ENCODE measurements at regions not wholly inside any gene's neighbourhood (a gene's known extent, or its start where the extent isn't known, plus 50 kb on each side); places are given as distances from the start of the nearest gene placed in this dataset.

DNA sequence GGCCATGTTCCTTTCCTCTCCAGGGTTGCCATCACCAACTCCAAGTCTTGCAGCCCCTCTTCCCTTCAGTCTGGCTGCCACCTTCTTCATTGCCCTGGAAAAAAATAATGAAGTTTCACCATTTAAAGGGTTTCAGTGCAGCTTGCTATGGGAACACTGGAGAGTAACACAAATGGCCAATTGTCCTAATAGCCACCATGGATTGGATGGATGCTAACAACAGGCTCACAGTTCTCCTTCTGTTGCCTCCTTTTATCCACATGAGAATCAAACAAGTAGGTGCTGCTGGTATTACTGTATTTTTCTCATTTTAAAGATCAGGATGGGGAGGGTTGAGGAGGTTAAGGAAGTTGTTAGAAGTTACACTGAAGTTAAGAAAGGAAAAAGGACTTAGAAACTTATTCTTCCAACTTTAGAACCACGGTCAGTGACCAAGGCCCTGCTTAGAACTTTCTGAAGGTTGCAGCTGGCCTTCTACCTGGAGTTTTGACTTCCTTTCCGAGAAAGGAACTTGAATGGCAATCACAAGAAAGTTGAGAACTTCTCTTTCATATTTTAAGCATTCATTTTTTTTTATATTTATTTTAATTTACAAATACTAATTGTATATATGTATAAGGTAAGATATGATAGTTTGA is 198.0 kb upstream of the MAF start:
- POLR2A ChIA-PET: interaction anchor here (0.6 kb wide), 1 partner anchor 1130 kb away, joined by 4 read pairs; no protein-coding TSS in a partner anchor
- no TSS peak for BruUV-seq (replicated peaks)
- H3K4me1 Mint-ChIP-seq (ENCODE audit: low read depth, unreplicated experiment): no peaks in the 10 kb centered on the region
- intact Hi-C loops (cut with micrococcal nuclease; ENCODE audit: unreplicated experiment): no loop called here
- Histone ChIP-seq H3K36me3 (ENCODE audit: control insufficient read depth, insufficient read depth, low read length) (no peaks in the 10 kb centered on the region), H3K4me1 (no peaks in the 10 kb centered on the region), H3K4me3 (ENCODE audit: low read depth, low read length) (no peak overlapping the region), H3K9me3 (no peaks in the 10 kb centered on the region), H3K27me3 (replicated peaks; ENCODE audit: control insufficient read depth, insufficient read depth, low read length) (no peaks in the 10 kb centered on the region)
- H3K27ac Mint-ChIP-seq (ENCODE audit: unreplicated experiment): no peak overlapping the region
- no peaks in the 10 kb centered on the region for H3K9me3 Mint-ChIP-seq (ENCODE audit: unreplicated experiment)
- no peaks in the 10 kb centered on the region for H3K36me3 Mint-ChIP-seq (ENCODE audit: insufficient read depth, unreplicated experiment)
- no peak overlapping the region for H3K4me3 Mint-ChIP-seq (ENCODE audit: unreplicated experiment)
- no peak for DNase-seq
- no peaks in the 10 kb centered on the region for H3K27me3 Mint-ChIP-seq (ENCODE audit: insufficient read depth, unreplicated experiment)
- TF ChIP-seq, protein P1, sequence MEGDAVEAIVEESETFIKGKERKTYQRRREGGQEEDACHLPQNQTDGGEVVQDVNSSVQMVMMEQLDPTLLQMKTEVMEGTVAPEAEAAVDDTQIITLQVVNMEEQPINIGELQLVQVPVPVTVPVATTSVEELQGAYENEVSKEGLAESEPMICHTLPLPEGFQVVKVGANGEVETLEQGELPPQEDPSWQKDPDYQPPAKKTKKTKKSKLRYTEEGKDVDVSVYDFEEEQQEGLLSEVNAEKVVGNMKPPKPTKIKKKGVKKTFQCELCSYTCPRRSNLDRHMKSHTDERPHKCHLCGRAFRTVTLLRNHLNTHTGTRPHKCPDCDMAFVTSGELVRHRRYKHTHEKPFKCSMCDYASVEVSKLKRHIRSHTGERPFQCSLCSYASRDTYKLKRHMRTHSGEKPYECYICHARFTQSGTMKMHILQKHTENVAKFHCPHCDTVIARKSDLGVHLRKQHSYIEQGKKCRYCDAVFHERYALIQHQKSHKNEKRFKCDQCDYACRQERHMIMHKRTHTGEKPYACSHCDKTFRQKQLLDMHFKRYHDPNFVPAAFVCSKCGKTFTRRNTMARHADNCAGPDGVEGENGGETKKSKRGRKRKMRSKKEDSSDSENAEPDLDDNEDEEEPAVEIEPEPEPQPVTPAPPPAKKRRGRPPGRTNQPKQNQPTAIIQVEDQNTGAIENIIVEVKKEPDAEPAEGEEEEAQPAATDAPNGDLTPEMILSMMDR (IDR thresholded peaks at IDR 0.05; ENCODE audit: insufficient read depth in 1 of 2, low read depth in 1 of 2, low read length in 1 of 2, severe bottlenecking in 1 of 2, unreplicated experiment in 1 of 2): no peak
- CTCF ChIA-PET: interaction anchor here (0.6 kb wide), 1 partner anchor 10 kb away, joined by 3 read pairs; no protein-coding TSS in a partner anchor

DNA sequence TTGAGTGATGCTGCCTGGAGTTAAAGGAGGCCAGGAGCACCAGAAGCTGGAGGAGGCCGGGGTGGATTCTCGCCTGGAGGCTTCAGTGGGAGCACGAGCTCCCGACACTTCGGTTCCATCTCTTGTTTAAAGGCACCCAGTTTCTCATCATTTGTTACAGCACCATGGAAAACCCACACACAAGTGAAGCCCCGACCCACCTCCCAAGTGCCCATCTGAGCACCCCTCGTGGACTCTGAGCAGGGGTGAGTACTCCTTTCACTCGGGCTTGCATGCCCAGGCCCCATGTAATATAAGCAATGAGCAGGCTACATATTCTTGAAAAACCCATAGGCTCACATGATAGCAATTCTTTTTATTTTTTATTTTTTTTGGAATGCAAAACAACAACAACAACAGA is 196.9 kb upstream of the MAF start:
- H3K4me1 Mint-ChIP-seq (ENCODE audit: low read depth, unreplicated experiment): no peaks in the 10 kb centered on the region
- H3K9me3 ChIP-seq: no peaks in the 10 kb centered on the region
- no peaks in the 10 kb centered on the region for H3K27me3 ChIP-seq (replicated peaks; ENCODE audit: control insufficient read depth, insufficient read depth, low read length)
- no peak overlapping the region for H3K4me3 Mint-ChIP-seq (ENCODE audit: unreplicated experiment)
- no peak overlapping the region for H3K27ac Mint-ChIP-seq (ENCODE audit: unreplicated experiment)
- H3K4me1 ChIP-seq: no peaks in the 10 kb centered on the region
- BruUV-seq (replicated peaks): no TSS peak
- no peak for DNase-seq
- ChIA-PET CTCF (interaction anchor here (0.6 kb wide), 1 partner anchor 8 kb away, joined by 3 read pairs; no protein-coding TSS in a partner anchor), POLR2A (no interaction called here)
- TF ChIP-seq, protein P1 (IDR thresholded peaks at IDR 0.05; ENCODE audit: insufficient read depth in 1 of 2, low read depth in 1 of 2, low read length in 1 of 2, severe bottlenecking in 1 of 2, unreplicated experiment in 1 of 2): no peak
- no peaks in the 10 kb centered on the region for H3K9me3 Mint-ChIP-seq (ENCODE audit: unreplicated experiment)
- no peak overlapping the region for H3K4me3 ChIP-seq (ENCODE audit: low read depth, low read length)
- intact Hi-C loops (cut with micrococcal nuclease; ENCODE audit: unreplicated experiment): no loop called here
- H3K27me3 Mint-ChIP-seq (ENCODE audit: insufficient read depth, unreplicated experiment): no peaks in the 10 kb centered on the region
- no peaks in the 10 kb centered on the region for H3K36me3 Mint-ChIP-seq (ENCODE audit: insufficient read depth, unreplicated experiment)
- no peaks in the 10 kb centered on the region for H3K36me3 ChIP-seq (ENCODE audit: control insufficient read depth, insufficient read depth, low read length)

GRCh38 chr16:79795556-79795955 is 195.0 kb upstream of the MAF start:
- no TSS peak for BruUV-seq (replicated peaks)
- H3K4me3 ChIP-seq (ENCODE audit: low read depth, low read length): no peak overlapping the region
- no peaks in the 10 kb centered on the region for H3K4me1 Mint-ChIP-seq (ENCODE audit: low read depth, unreplicated experiment)
- no peaks in the 10 kb centered on the region for H3K27me3 Mint-ChIP-seq (ENCODE audit: insufficient read depth, unreplicated experiment)
- no peaks in the 10 kb centered on the region for H3K4me1 ChIP-seq
- H3K27ac Mint-ChIP-seq (ENCODE audit: unreplicated experiment): no peak overlapping the region
- DNase-seq: no peak
- no peaks in the 10 kb centered on the region for H3K9me3 Mint-ChIP-seq (ENCODE audit: unreplicated experiment)
- no peaks in the 10 kb centered on the region for H3K9me3 ChIP-seq
- no peak overlapping the region for H3K4me3 Mint-ChIP-seq (ENCODE audit: unreplicated experiment)
- no peaks in the 10 kb centered on the region for H3K36me3 Mint-ChIP-seq (ENCODE audit: insufficient read depth, unreplicated experiment)
- TF ChIP-seq, protein P1 (IDR thresholded peaks at IDR 0.05; ENCODE audit: insufficient read depth in 1 of 2, low read depth in 1 of 2, low read length in 1 of 2, severe bottlenecking in 1 of 2, unreplicated experiment in 1 of 2): no peak
- H3K36me3 ChIP-seq (ENCODE audit: control insufficient read depth, insufficient read depth, low read length): no peaks in the 10 kb centered on the region
- intact Hi-C loops (cut with micrococcal nuclease; ENCODE audit: unreplicated experiment): no loop called here
- ChIA-PET POLR2A (no interaction called here), CTCF (no interaction called here)
- H3K27me3 ChIP-seq (replicated peaks; ENCODE audit: control insufficient read depth, insufficient read depth, low read length): no peaks in the 10 kb centered on the region

Measured in Caco-2 (cell line).